CD4-positive, alpha-beta T cell treated with Interleukin-4 for 4 hours (primary cell): ENCODE measurements at regions not wholly inside any gene's neighbourhood (a gene's known extent, or its start where the extent isn't known, plus 50 kb on each side); places are given as distances from the start of the nearest gene placed in this dataset.
"Not testable (repeated sequence)": the region's sequence is repeated elsewhere in the genome, so short reads cannot be mapped to it uniquely, and the experiment has no call there.

Source experiments
- DNase-seq: peaks from one replicate; pipeline ENCODE4 v3.0.0-alpha.2; 2020

DNA sequence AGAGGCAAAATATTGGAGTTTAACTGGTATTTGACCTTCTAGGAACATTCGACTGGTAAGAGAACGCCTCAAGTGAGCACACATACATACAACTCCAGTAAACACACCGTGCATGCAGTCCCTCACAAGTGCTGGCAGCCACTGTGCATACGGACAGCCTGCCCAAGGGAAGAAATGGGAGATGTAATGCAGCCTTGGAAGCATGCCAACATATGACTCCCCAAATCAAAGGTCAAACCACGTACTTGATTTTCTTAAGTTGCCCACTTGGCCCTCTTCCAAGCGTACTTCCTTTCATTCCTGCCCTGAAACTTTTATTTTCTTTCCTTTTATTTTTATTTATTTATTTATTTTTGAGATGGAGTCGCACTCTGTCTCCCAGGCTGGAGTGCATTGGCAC lies 206.6 kb downstream of the SPRY1 start:
- no peak for DNase-seq

DNA sequence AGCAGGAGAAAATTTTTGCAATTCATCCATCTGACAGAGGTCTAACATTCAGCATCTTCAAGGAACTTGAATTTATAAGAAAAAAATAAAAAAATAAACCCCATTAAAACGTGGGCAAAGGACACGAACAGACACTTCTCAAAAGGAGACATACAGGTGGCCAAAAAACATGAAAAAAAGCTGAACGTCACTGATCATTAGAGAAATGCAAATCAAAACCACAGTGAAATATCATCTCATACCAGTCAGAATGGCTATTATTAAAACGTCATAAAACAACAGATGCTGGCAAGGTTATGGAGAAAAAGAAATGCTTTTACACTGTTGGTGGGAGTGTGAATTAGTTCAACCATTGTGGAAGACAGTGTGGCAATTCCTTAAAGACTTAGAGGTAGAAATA lies 209.2 kb downstream of the SPRY1 start:
- not testable (repeated sequence) for DNase-seq

DNA sequence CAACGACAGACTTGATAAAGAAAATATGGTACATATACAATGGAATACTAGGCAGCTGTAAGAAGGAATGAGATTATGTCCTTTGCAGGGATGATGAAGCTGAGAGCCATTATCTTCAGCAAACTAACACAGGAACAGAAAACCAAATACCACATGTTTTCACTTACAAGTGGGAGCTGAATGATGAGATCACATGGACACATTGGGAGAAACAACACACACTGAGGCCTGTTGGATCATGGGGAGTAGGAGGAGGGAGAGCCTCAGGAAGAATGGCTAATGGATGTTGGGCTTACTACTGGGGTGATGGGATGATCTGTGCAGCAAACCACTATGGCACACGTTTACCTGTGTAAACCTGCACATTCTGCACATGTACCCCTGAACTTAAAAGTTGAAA lies 209.7 kb downstream of the SPRY1 start:
- DNase-seq: no peak

GRCh38 chr4:123606946-123607542 lies 210.4 kb downstream of the SPRY1 start:
- no peak for DNase-seq

GRCh38 chr4:123609829-123610228 lies 213.2 kb downstream of the SPRY1 start:
- DNase-seq: no peak

DNA sequence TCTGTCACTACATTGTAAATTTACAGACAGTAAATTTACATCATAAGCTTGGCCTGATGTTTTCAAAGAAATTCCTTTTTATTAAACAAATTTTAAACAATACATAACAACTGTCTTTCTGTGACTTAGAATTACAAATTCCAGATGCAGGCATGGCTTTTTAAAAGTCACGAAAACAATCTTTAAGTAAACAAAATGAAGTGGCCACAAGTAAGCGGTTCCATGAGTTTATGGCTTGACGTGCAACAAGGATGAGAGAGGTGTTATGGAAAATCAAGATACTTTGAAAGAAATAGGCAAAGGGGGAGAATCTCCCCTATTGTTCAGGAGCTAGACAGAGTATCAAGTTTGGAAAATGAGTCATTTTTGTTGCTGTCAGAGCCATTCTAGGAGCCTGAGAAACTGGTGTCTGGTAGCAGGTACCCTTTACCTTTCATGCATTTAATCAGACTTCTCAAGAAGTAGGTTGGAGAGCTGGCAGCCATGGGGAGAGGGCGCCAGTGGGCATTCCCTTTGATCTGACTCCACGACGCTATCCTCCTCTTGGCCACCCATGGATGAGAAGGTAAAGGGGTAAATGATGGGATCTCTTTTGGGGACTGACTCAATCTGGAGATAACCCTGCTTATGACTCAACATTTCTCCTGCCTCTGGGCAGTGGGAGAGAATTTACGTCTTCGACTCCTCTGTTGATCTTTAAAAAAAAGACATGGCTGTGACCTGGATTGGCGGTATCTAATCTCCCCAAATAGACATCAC lies 217.2 kb downstream of the SPRY1 start:
- no peak for DNase-seq

GRCh38 chr4:123615901-123616300 lies 219.3 kb downstream of the SPRY1 start:
- DNase-seq: no peak

DNA sequence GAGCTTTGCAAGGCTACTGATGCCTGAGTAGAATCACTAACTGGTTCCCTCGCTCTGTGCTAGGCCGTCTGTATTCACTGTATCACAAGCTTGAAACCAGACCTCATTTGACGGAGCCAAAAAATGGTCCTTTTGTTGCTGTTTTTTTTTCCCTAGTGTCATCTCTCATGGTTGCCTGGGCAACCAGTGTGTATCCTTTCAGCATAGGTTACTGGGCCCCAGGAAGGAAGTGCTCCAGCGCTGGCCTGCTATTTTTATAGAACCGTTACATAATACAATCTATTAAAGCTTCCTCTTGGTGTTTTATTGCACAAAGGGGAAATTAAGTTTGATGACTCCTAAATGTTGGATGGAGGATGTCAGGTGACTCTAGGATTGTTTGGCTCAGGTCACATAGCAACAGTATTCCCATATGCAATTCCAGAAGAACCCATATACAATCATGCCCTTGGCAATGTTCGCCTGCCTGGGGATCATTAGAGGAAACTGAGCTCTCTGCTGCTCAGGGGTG lies 220.4 kb downstream of the SPRY1 start:
- DNase-seq: peak; percentile 74

- no peak for DNase-seq
These were observed 221.2 kb downstream of the SPRY1 start for GRCh38 chr4:123617791-123618190.

- DNase-seq: no peak
These were observed 222.0 kb downstream of the SPRY1 start for GRCh38 chr4:123618606-123619005.

- no peak for DNase-seq
These were observed 222.7 kb downstream of the SPRY1 start for GRCh38 chr4:123619326-123619725.

DNA sequence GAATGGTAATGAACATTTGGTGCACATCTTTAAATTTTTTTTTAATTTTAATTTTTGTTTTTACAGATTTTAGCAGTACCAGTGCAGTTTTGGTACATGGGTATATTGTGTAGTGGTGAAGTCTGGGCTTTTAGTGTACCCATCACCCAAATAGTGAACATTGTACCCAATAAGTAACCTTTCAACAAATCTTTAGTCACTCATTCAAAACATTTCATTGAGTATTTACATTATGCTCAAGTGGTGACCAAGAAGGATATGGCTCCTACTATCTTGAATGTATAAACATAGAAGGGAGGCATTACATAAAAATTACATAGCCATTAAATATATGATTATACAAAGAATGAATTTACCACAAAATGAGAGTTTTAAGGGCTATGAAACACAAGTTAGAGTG lies 223.3 kb downstream of the SPRY1 start:
- DNase-seq: no peak

GRCh38 chr4:123621072-123621705 lies 224.6 kb downstream of the SPRY1 start:
- no peak for DNase-seq

- no peak for DNase-seq
These were observed 226.0 kb downstream of the SPRY1 start for GRCh38 chr4:123622572-123622971.

DNA sequence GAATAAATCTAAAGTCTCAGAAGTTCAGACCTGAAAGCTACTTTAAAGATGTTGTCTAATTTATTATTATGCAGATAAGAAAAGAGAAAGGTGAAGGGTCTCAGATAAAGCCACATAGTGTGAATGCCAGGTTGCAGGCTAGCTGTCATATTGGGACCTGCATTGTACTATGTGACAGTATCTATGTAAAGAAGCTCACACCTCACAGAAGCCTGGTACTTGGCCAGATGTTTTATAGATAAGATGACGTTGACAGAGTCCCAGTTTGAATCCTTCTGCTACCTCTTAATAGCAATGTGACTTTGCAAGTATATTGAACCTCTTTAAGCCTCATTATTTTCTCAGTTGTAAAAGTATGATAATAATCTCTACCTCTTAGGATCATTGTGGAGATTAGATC lies 227.0 kb downstream of the SPRY1 start:
- no peak for DNase-seq

DNA sequence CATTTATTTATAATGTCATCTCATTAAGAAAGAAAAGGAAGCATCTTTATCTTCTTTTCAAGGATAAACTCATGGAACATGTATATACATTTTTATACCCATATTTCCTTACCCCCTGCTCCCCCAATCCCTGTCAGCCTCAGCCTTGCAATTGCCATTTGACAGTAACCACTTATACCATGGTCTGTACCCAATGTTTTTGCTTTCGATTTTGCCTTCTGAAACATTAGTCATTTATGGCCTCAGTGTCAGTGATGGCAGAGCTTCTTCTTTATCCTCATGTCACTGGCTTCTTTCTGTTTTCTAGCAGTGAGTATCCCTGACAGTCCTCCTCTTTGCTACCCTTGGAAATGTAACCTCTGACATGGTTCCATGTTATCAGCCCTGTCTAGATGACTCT lies 228.4 kb downstream of the SPRY1 start:
- peak; percentile 16 for DNase-seq

DNA sequence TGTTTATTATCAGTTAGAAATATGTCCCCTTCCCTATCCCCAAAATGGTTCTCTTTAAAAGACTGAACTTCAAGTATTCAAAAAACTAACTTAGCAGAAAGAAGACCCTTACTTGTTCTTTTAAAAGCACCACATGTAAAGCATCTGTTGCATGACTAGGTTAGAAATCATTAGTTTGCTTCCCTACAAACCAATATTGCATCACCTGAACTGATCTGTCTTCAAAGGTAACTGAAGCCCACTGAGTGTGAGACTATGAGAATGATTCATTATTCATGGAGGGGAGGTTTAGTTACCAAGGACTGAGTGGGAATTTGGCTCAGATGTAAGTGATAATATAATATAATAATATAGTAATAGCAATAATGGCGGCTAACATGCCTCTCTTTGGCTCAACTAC lies 231.7 kb downstream of the SPRY1 start:
- no peak for DNase-seq

GRCh38 chr4:123631786-123632692 lies 235.4 kb downstream of the SPRY1 start:
- DNase-seq: no peak

DNA sequence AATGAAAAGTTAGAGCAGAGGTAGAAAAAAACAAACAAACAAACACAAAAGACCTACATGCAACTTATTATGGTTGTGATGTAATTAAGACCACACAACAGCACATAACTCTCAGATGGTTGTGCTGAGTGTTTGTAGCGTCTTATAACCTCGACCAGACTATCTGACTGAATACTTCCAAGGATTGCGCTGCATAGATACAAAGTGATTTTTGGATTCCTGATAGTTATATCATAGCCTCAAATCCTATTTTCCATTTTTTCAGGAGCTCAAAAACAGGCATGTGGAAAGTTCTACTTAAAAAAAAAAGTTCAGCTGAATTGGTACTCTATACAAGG lies 236.1 kb downstream of the SPRY1 start:
- DNase-seq: no peak

- no peak for DNase-seq
These were observed 242.2 kb downstream of the SPRY1 start for GRCh38 chr4:123638834-123639233.

- no peak for DNase-seq
These were observed 243.7 kb downstream of the SPRY1 start for GRCh38 chr4:123640271-123640670.

GRCh38 chr4:123640824-123641223 lies 244.2 kb downstream of the SPRY1 start:
- DNase-seq: no peak

- DNase-seq: no peak
These were observed 247.1 kb downstream of the SPRY1 start for GRCh38 chr4:123643691-123644090.
